HUES6 (cell line): ENCODE measurements at regions not wholly inside any gene's neighbourhood (a gene's known extent, or its start where the extent isn't known, plus 50 kb on each side); places are given as distances from the start of the nearest gene placed in this dataset.

Experiments
- H3K27ac ChIP-seq: 2 replicates; pipeline ENCODE4 v1.7.0; 2013; ENCODE audit warnings: low read depth, mild to moderate bottlenecking, low read length, inconsistent platforms
- H3K27me3 ChIP-seq: 2 replicates; pipeline ENCODE4 v1.6.1; 2013; ENCODE audit warnings: low read length; ENCODE audit not compliant: control insufficient read depth, insufficient read depth
- H3K36me3 ChIP-seq: 2 replicates; pipeline ENCODE4 v1.6.1; 2013; ENCODE audit warnings: low read length; ENCODE audit not compliant: control insufficient read depth, insufficient read depth
- H3K4me1 ChIP-seq: 2 replicates; pipeline ENCODE4 v1.6.1; 2013; ENCODE audit warnings: low read length; ENCODE audit not compliant: control insufficient read depth, insufficient read depth
- H3K4me3 ChIP-seq: 2 replicates; pipeline ENCODE4 v1.5.1; 2013; ENCODE audit warnings: low read depth, low read length
- H3K9ac ChIP-seq: one replicate; pipeline ENCODE4 v1.6.1; 2013; ENCODE audit warnings: mild to moderate bottlenecking, low read length
- H3K9me3 ChIP-seq: 2 replicates; pipeline ENCODE4 v1.6.1; 2013; ENCODE audit warnings: low read depth, low read length; ENCODE audit not compliant: control insufficient read depth, insufficient read depth

DNA sequence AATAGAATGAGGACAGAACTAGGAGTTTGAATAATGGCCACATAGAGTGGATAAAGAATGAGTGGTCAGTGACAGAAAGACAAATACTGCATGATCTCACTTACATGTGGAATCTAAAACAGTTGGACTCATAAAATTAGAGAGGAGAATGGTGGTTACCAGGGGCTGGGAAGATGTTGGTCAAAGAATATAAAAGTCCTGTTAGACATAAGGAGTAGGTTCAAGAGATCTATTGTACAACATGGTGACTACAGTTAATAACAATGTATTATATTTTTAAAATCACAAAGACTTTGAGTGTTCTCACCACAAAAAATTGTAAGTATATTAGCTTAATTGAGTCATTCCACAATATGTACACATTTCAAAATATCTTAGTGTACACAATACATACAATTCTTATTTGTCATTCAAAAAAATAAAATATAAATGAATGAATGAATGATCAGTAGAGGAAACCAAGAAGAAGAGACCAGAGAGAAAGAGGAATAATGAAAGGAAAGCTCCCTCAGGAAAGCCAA is 177.9 kb upstream of the VRK2 start:
- H3K9me3 ChIP-seq, result no peaks in the 10 kb centered on the region
- no peak overlapping the region for H3K27ac ChIP-seq

DNA sequence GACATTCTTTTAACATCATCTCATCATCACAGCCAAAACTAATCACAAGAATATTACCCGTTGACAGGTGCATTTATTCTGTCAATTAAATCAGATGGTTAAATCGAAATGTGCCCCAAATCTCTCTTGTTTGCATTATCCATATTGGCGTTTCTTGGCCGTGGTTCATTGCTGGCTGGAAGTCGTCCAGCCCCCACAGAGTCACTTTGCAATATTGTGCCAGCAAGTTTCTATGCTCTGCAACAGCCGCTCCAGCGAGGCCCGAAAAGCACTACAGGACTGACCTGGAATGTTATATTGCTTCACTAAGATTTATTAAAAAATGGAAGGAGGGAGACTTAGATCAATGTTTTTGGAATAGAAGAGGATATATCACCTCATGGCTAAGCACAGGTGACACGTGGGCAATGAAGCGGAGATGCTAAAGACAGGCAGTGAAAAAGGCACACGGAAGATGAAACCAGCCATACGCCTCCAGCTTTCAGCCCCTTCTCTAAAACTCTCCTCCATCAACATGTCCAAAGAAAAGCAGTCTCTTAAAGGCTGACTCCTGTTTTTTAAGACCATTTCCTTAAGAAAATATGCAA is 176.8 kb upstream of the VRK2 start:
- Histone ChIP-seq H3K9ac (no peak overlapping the region), H3K4me3 (no peak overlapping the region), H3K36me3 (no peaks in the 10 kb centered on the region), H3K27me3 (no peaks in the 10 kb centered on the region), H3K9me3 (no peaks in the 10 kb centered on the region), H3K27ac (no peak overlapping the region), H3K4me1 (no peaks in the 10 kb centered on the region)

More for the DNA sequence above, 177.9 kb upstream of the VRK2 start:
- Histone ChIP-seq H3K9ac (no peak overlapping the region), H3K4me1 (no peaks in the 10 kb centered on the region), H3K4me3 (no peak overlapping the region), H3K27me3 (no peaks in the 10 kb centered on the region), H3K36me3 (no peaks in the 10 kb centered on the region)

DNA sequence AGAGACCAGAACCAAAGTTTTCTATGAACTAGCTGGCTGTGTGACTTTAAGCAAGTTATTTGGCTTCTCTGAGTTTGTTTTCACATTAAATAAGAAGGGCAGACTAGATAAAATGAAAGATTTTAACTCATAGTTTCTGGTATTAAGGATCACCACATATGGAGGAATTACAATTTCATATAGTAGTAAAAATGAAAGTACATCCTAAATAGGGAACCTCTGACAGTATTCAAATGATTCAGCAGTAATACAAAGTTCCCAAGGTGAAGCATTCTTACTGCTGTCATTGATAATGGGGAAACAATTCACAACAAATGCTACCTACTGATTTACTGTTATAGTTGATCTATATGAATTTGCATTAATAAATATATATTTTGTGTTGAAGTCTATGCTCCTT is 170.3 kb upstream of the VRK2 start:
- Histone ChIP-seq H3K4me3 (no peak overlapping the region), H3K36me3 (no peaks in the 10 kb centered on the region), H3K27me3 (no peaks in the 10 kb centered on the region), H3K9me3 (no peaks in the 10 kb centered on the region), H3K4me1 (no peaks in the 10 kb centered on the region), H3K27ac (no peak overlapping the region), H3K9ac (no peak overlapping the region)

DNA sequence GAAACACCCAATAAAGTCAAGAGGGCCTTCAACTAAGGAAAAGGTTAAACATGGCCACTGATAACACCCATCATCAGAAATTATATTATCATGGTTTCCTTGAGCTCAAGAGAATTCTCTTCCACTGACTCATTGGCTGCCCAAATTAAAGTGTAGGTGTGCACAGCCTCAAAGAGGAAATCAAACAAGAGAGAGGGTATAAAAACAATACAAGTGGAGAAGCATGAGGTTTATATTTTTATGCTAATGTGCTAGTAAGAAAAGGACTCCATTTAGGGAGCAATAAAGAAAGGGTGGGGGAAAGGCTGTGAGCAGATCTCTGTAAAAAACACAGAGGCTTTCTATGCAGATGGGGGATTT is 168.8 kb upstream of the VRK2 start:
- H3K9ac ChIP-seq, result no peak overlapping the region
- no peaks in the 10 kb centered on the region for H3K9me3 ChIP-seq
- H3K27me3 ChIP-seq, result no peaks in the 10 kb centered on the region
- no peaks in the 10 kb centered on the region for H3K36me3 ChIP-seq
- no peak overlapping the region for H3K4me3 ChIP-seq
- H3K27ac ChIP-seq, result no peak overlapping the region
- 0 out of 2 replicates have a peak, but pooled peaks cover 7% of the 10 kb centered on the region for H3K4me1 ChIP-seq

DNA sequence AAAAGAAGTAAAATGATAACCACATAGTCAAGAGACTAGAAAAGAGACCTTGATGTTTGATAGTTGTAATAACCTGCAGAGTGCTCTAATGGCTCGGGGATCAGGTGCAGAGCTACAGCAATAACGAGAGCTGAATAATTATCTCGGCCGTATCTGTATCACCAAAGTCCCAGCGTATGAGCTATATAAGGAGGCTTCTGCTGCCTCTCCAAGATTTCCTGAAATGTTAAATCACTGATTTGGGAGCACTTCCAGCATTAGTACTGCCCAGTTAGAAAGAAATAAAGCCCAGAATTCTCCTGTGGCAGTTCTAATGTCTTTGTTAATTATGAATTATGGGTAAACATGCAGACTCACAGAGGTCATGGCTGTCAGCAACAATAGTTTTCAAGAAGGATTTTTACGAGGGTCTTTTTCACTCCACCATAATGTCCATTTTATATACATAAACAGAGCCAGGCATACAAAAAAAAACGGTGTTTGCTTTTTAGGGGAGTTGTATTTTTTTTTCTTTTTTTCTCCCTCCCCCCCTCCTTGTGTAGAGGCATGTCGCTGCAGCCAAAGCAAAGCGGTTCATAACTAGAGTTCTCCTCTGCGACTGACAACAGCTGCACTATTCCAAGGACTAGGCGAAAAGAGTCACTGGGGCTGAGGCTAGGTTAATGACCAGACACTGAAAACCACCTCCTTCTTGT is 168.3 kb upstream of the VRK2 start:
- H3K4me3 ChIP-seq, result no peak overlapping the region
- H3K27ac ChIP-seq, result no peak overlapping the region
- 0 out of 2 replicates have a peak, but pooled peaks cover 7% of the 10 kb centered on the region for H3K4me1 ChIP-seq
- H3K9ac ChIP-seq, result no peak overlapping the region
- no peaks in the 10 kb centered on the region for H3K36me3 ChIP-seq
- no peaks in the 10 kb centered on the region for H3K9me3 ChIP-seq
- H3K27me3 ChIP-seq, result no peaks in the 10 kb centered on the region

DNA sequence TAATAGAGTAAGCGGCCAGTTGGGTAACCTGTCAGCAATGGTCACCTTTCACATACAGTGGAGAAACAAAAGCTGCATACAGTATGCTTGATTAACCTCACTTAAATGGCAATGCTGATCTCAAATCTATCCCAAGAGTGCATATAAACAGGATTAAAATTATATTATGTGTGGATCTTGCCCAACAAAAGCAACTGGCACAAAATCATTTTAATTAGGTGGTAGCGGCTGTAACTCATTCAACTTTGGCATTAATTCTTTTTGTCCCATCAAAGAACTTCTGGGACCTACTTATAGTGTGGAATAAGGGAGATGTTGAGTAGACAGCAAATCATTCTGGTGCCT is 167.8 kb upstream of the VRK2 start:
- H3K9ac ChIP-seq, result no peak overlapping the region
- H3K4me1 ChIP-seq, result 0 out of 2 replicates have a peak, but pooled peaks cover 7% of the 10 kb centered on the region
- no peak overlapping the region for H3K4me3 ChIP-seq
- no peak overlapping the region for H3K27ac ChIP-seq
- H3K27me3 ChIP-seq, result no peaks in the 10 kb centered on the region
- no peaks in the 10 kb centered on the region for H3K36me3 ChIP-seq
- H3K9me3 ChIP-seq, result no peaks in the 10 kb centered on the region

DNA sequence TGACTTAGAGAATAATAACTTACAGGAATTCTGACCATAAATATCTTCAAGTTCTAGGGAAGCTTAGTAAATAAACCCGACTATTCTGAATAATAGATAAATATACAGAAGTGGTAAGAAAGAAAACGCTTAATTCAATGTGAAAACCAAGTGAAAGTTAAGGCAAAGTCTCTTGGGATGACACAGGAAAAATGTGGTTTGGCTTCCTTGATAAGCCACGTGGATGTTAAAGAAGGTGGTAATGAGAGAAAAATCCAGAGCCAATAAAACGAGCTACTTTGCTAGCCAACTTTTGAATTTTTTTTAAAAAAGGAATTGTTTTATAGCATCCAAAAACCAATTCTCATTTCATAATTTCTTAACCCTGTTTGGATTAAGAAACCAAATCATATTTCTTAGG is 166.2 kb upstream of the VRK2 start:
- Histone ChIP-seq H3K27me3 (no peaks in the 10 kb centered on the region), H3K9me3 (no peaks in the 10 kb centered on the region), H3K36me3 (no peaks in the 10 kb centered on the region), H3K4me3 (no peak overlapping the region), H3K4me1 (0 out of 2 replicates have a peak, but pooled peaks cover 7% of the 10 kb centered on the region), H3K27ac (no peak overlapping the region), H3K9ac (no peak overlapping the region)

DNA sequence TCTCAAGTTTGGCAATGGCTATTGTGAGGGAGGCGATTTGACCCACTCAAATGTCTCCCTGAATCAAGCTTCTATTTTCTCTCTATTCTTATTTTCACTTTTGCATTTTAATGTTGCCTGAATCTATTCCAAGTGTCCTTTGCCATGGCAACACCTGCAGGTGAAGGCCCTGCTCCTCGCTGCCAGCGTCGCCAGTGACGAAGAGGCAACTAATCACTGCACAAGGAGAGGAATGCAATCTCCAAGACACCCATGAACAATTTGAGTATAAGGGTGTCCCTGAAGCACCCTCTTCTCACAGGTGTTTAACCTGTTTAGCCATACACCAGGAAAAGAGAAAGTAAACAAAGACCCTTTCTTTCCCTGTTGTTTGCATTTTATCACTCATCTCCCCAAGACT is 165.6 kb upstream of the VRK2 start:
- Histone ChIP-seq H3K9ac (no peak overlapping the region), H3K4me1 (0 out of 2 replicates have a peak, but pooled peaks cover 7% of the 10 kb centered on the region), H3K36me3 (no peaks in the 10 kb centered on the region), H3K27me3 (no peaks in the 10 kb centered on the region), H3K4me3 (no peak overlapping the region), H3K27ac (no peak overlapping the region), H3K9me3 (no peaks in the 10 kb centered on the region)

DNA sequence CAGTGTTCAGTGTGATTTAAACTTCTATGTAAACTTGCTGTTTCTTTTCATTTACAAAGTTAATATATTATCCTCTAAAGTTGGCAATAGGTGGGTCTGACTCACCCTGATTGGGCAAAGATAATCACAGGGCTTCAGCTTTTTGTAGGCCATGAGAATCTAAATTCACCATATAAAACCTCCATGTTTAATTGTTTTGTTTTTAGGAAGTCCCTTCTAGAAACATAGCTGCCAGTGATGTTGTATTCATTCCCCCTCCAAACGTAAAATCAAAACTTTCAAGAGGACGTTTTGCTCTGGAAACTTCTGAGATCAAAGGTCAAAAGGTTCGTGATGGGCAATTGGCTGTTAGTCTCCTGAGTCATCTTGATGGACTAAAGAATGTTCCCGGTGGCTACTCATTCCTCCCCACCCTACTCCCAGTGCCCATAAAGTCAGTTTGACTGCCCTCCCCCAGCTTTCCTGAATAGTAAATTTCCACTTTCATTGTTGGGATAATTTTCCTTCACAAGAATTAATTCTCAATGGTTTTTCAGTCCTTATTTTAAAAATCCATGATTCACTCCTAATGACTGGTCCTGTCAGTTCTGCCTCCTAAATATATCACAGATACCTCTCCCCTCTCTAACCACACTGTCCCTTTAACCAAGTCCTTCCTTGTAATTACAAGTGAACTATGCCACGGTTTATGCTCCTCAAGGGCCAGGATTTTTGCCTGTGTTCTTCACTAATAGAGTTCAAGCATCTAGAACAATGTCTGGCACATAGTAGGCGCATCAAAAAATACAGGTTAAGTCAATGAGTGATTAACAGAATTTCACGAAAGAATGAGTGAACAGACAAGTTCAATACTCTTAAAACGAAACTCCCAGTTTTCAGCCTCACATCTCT is 164.4 kb upstream of the VRK2 start:
- H3K36me3 ChIP-seq, result no peaks in the 10 kb centered on the region
- H3K9me3 ChIP-seq, result no peaks in the 10 kb centered on the region
- no peaks in the 10 kb centered on the region for H3K27me3 ChIP-seq
- H3K4me1 ChIP-seq, result 0 out of 2 replicates have a peak, but pooled peaks cover 7% of the 10 kb centered on the region
- H3K9ac ChIP-seq, result no peak overlapping the region
- H3K27ac ChIP-seq, result no peak overlapping the region
- H3K4me3 ChIP-seq, result no peak overlapping the region

DNA sequence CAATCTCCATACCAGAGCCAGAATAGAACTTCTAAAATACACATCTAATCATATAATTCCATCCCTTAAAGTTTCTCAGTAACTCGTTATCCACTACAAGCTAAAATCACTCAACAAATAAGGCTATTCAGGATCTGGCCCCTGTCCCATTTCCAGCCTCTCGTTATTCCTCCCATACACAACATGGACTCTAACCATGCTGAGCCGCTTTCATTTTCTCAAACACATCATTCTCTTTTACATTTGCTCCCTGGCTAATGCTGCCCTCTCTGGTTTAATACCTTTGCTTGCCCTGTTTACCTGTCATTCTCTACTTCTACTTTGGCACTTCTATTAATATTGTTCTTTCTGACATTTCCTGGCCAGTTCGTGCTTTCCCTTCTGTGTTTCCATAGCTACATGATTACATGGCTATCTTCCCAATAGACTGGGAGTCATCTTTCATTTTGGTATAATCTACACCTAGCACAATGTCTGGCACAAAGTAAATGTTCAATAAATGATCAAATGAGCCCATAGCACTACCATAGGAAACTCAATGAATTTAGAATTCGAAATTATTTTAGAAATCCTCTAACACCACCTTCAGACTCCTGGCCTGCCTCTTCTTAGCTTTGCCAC is 163.6 kb upstream of the VRK2 start:
- 0 out of 2 replicates have a peak, but pooled peaks cover 7% of the 10 kb centered on the region for H3K4me1 ChIP-seq
- H3K27ac ChIP-seq, result no peak overlapping the region
- H3K4me3 ChIP-seq, result no peak overlapping the region
- H3K9ac ChIP-seq, result no peak overlapping the region
- no peaks in the 10 kb centered on the region for H3K36me3 ChIP-seq
- H3K9me3 ChIP-seq, result no peaks in the 10 kb centered on the region
- no peaks in the 10 kb centered on the region for H3K27me3 ChIP-seq
